CD14-positive monocyte (primary cell): ENCODE measurements at regions not wholly inside any gene's neighbourhood (a gene's known extent, or its start where the extent isn't known, plus 50 kb on each side); places are given as distances from the start of the nearest gene placed in this dataset.
"Not testable (repeated sequence)": the region's sequence is repeated elsewhere in the genome, so short reads cannot be mapped to it uniquely, and the experiment has no call there.

Source experiments
- DNase-seq, 3 donors: peaks; one replicate each; pipeline ENCODE4 v3.0.0-alpha.2; 2011 to 2022
- H2AFZ ChIP-seq: 2 replicates; pipeline ENCODE4 v1.6.0; 2012; ENCODE audit warnings: mild to moderate bottlenecking, low read depth, low read length, inconsistent platforms; ENCODE audit not compliant: insufficient read depth, poor library complexity, severe bottlenecking
- H3K27ac ChIP-seq, 2 donors: 1 replicate in 1 of 2; 2 replicates in 1 of 2; pipeline ENCODE4 v1.5.1; 2012 to 2013; ENCODE audit warnings: low read length in 2 of 2, control low read depth in 1 of 2, inconsistent platforms in 1 of 2, low read depth in 1 of 2, mild to moderate bottlenecking in 1 of 2
- H3K27me3 ChIP-seq, 2 donors: one replicate each; pipeline versions ENCODE4 v1.6.0 to v1.6.1; 2011 to 2013; ENCODE audit warnings: low read length in 2 of 2; ENCODE audit not compliant: control insufficient read depth in 2 of 2, insufficient read depth in 2 of 2
- H3K36me3 ChIP-seq, 2 donors: replicated peaks in 1 of 2; 1 replicate in 1 of 2; 2 replicates in 1 of 2; pipeline versions ENCODE4 v1.5.1 to v1.6.1; 2012 to 2013; ENCODE audit warnings: low read length in 2 of 2, control low read depth in 1 of 2, inconsistent platforms in 1 of 2, mild to moderate bottlenecking in 1 of 2; ENCODE audit not compliant: insufficient read depth in 2 of 2, control insufficient read depth in 1 of 2
- H3K4me1 ChIP-seq, 2 donors: 1 replicate in 1 of 2; 2 replicates in 1 of 2; pipeline versions ENCODE4 v1.5.1 to v1.6.1; 2012 to 2013; ENCODE audit warnings: low read length in 2 of 2, control low read depth in 1 of 2, inconsistent platforms in 1 of 2, mild to moderate bottlenecking in 1 of 2, moderate library complexity in 1 of 2; ENCODE audit not compliant: insufficient read depth in 2 of 2, control insufficient read depth in 1 of 2
- H3K4me2 ChIP-seq: replicated peaks from 2 replicates; pipeline ENCODE3; 2012; ENCODE audit warnings: low read length, moderate library complexity, mild to moderate bottlenecking; ENCODE audit not compliant: poor library complexity, severe bottlenecking; ENCODE audit errors: extremely low read depth
- H3K4me3 ChIP-seq, 3 experiments: fragments of 200-600 bp in 1 of 3; sonication (generic) in 1 of 3; replicated peaks in 1 of 3; 1 replicate in 2 of 3; 2 replicates in 1 of 3; pipeline ENCODE4 v1.5.1; 2011 to 2013; ENCODE audit warnings: low read length in 3 of 3, mild to moderate bottlenecking in 3 of 3, control low read depth in 2 of 3, low read depth in 2 of 3, inconsistent platforms in 1 of 3, moderate library complexity in 1 of 3
- H3K79me2 ChIP-seq: 2 replicates; pipeline ENCODE4 v1.6.0; 2012; ENCODE audit warnings: mild to moderate bottlenecking, control low read depth, inconsistent platforms, low read length, moderate library complexity; ENCODE audit not compliant: insufficient read depth
- H3K9ac ChIP-seq: 2 replicates; pipeline ENCODE4 v1.6.0; 2017; ENCODE audit warnings: low read length, mild to moderate bottlenecking; ENCODE audit not compliant: insufficient read depth, poor library complexity, severe bottlenecking
- H3K9me3 ChIP-seq, 2 donors: replicated peaks in 1 of 2; 1 replicate in 1 of 2; 2 replicates in 1 of 2; pipeline versions ENCODE4 v1.5.1 to v1.6.1; 2012 to 2013; ENCODE audit warnings: low read length in 2 of 2, control low read depth in 1 of 2; ENCODE audit not compliant: control insufficient read depth in 1 of 2, insufficient read depth in 1 of 2
- H4K20me1 ChIP-seq: 2 replicates; pipeline ENCODE4 v1.6.0; 2012; ENCODE audit warnings: mild to moderate bottlenecking, low read length, control low read depth, moderate library complexity; ENCODE audit not compliant: insufficient read depth
- H3K27ac Mint-ChIP-seq, 7 donors: one replicate each; pipeline ENCODE4 v1.8.0; 2020; ENCODE audit warnings: mild to moderate bottlenecking in 7 of 7, mixed read lengths in 7 of 7, moderate library complexity in 6 of 7, inconsistent platforms in 2 of 7
- H3K27me3 Mint-ChIP-seq, 3 donors: one replicate each; pipeline ENCODE4 v1.8.0; 2021 to 2022; ENCODE audit warnings: low read depth in 3 of 3, mild to moderate bottlenecking in 3 of 3, mixed read lengths in 3 of 3, moderate library complexity in 3 of 3, inconsistent platforms in 1 of 3
- H3K36me3 Mint-ChIP-seq, 2 donors: one replicate each; pipeline ENCODE4 v1.8.0; 2020; ENCODE audit warnings: mixed read lengths in 2 of 2, inconsistent platforms in 1 of 2, mild to moderate bottlenecking in 1 of 2
- H3K4me1 Mint-ChIP-seq: one replicate; pipeline ENCODE4 v1.8.0; 2020; ENCODE audit warnings: mild to moderate bottlenecking, mixed read lengths
- H3K4me3 Mint-ChIP-seq, 2 donors: one replicate each; pipeline ENCODE4 v1.8.0; 2020; ENCODE audit warnings: mild to moderate bottlenecking in 2 of 2, mixed read lengths in 2 of 2, moderate library complexity in 1 of 2
- H3K9me3 Mint-ChIP-seq, 7 donors: one replicate each; pipeline ENCODE4 v1.8.0; 2020 to 2022; ENCODE audit warnings: mixed read lengths in 7 of 7, mild to moderate bottlenecking in 6 of 7, moderate library complexity in 6 of 7, inconsistent platforms in 2 of 7
- CTCF ChIP-seq: fragments of 200-600 bp; IDR thresholded peaks from one replicate; pipeline ENCODE4 v1.8.0; 2022; ENCODE audit warnings: antibody characterized with exemption, mild to moderate bottlenecking
- WGBS: methylation state at CpG from one replicate; pipeline ENCODE4 v1.1.5; 2013; ENCODE audit warnings: missing lambda C conversion rate; ENCODE audit not compliant: insufficient coverage; 5-methylcytosine and 5-hydroxymethylcytosine counted together
- intact Hi-C, 2 donors: fragments of 100-400 bp; cut with micrococcal nuclease; formaldehyde crosslinking; loops; one replicate each; pipeline versions ENCODE4 v1.15.0 to v1.15.1; 2023

DNA sequence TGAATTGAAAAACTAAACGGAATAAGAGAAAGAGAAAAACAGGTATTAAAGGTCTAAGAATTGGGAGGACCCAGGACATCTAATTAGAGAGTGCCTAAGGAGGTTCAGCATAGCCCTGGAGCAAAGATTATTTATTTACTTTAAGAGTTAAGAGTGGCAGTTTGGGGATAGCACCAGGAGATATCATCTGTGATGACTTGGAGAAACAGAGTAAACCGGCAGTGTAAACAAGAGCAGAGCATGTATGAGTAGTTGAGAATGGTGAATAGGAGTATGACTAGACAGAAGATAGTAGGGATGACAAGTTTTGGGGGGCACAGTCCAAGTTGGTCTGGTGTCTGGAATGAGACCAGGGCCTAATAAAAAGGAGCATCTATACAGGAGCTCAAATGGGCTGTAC, 167.9 kb upstream of the JADE1 start:
- H3K27me3 Mint-ChIP-seq, H3K27ac Mint-ChIP-seq, H3K79me2 ChIP-seq, H3K4me1 ChIP-seq, intact Hi-C loops, H3K36me3 Mint-ChIP-seq, H3K9ac ChIP-seq, H4K20me1 ChIP-seq, H3K4me2 ChIP-seq, H3K4me1 Mint-ChIP-seq, H3K27me3 ChIP-seq, H3K4me3 Mint-ChIP-seq, H3K27ac ChIP-seq, H3K4me3 ChIP-seq, H2AFZ ChIP-seq, H3K36me3 ChIP-seq, DNase-seq, H3K9me3 ChIP-seq: not testable (repeated sequence)
- peaks cover 6 to 25% (median 11%) of the 10 kb centered on the region in 7 donors for H3K9me3 Mint-ChIP-seq
- 100% methylated on average over 1 of the region's 2 CpGs for WGBS

- no peak overlapping the region for H3K4me2 ChIP-seq
- Mint-ChIP-seq H3K4me1 (no peaks in the 10 kb centered on the region), H3K4me3 (no peak overlapping the region), H3K27ac (no peak overlapping the region), H3K9me3 (peaks cover 2 to 12% (median 6%) of the 10 kb centered on the region in 7 donors), H3K36me3 (no peaks in the 10 kb centered on the region), H3K27me3 (peaks cover 0 to 3% (median 2%) of the 10 kb centered on the region in 3 donors)
- no peak overlapping the region for H3K27ac ChIP-seq
- no peak for TF ChIP-seq CTCF
- intact Hi-C loops: no loop called here
- H3K9me3 ChIP-seq: no peaks in the 10 kb centered on the region
- H3K9ac ChIP-seq: no peak overlapping the region
- H4K20me1 ChIP-seq: no peaks in the 10 kb centered on the region
- no peaks in the 10 kb centered on the region for H3K36me3 ChIP-seq
- H3K4me1 ChIP-seq: no peaks in the 10 kb centered on the region
- no peak overlapping the region for H3K4me3 ChIP-seq
- no peaks in the 10 kb centered on the region for H3K27me3 ChIP-seq
- no peak overlapping the region for H2AFZ ChIP-seq
- DNase-seq: no peak
- WGBS: 94% methylated on average over 2 of the region's 2 CpGs
- H3K79me2 ChIP-seq: no peaks in the 10 kb centered on the region
Observed at GRCh38 chr4:128639541-128640270, 169.8 kb upstream of the JADE1 start.
